ENCODE measurements at regions not wholly inside any gene's neighbourhood (a gene's known extent, or its start where the extent isn't known, plus 50 kb on each side); places are given as distances from the start of the nearest gene placed in this dataset.
A peak's percentile ranks its signal among the peaks of the same experiment; 100 is the strongest.

GRCh38 chr2:228827056-228827700 is 443.9 kb downstream of the PID1 start:
- WGBS, 2 donors: 39 to 75% methylated on average over 4 of the region's 4 CpGs
- H3K36me3 ChIP-seq: no peaks in the 10 kb centered on the region
- intact Hi-C loops (cut with DNase I): no loop called here
- H3K27ac ChIP-seq: peak overlapping the region in 1 of 4 donors; percentile 32
- no peaks in the 10 kb centered on the region for H3K27me3 ChIP-seq
- peaks cover 0 to 5% (median 0%) of the 10 kb centered on the region in 4 donors for H3K9me3 ChIP-seq
- H3K4me3 ChIP-seq: no peak overlapping the region
- TF ChIP-seq CTCF (IDR thresholded peaks at IDR 0.05): no peak
- TF ChIP-seq POLR2A (IDR thresholded peaks at IDR 0.05): no peak
- no peak for TF ChIP-seq POLR2AphosphoS5 (IDR thresholded peaks at IDR 0.05)
- no peak for TF ChIP-seq EP300 (IDR thresholded peaks at IDR 0.05)
- DNase-seq: no peak
- H3K4me1 ChIP-seq: no peaks in the 10 kb centered on the region

- Histone ChIP-seq H3K27me3 (no peaks in the 10 kb centered on the region), H3K36me3 (no peaks in the 10 kb centered on the region), H3K9me3 (peaks cover 0 to 5% (median 0%) of the 10 kb centered on the region in 4 donors), H3K4me1 (no peaks in the 10 kb centered on the region), H3K4me3 (no peak overlapping the region), H3K27ac (no peak overlapping the region)
- WGBS, 2 donors: 65 to 81% methylated on average over 3 of the region's 3 CpGs
- no peak for DNase-seq
- intact Hi-C loops (cut with DNase I): no loop called here
- no peak for TF ChIP-seq EP300 (IDR thresholded peaks at IDR 0.05)
- TF ChIP-seq POLR2A (IDR thresholded peaks at IDR 0.05): no peak
- no peak for TF ChIP-seq POLR2AphosphoS5 (IDR thresholded peaks at IDR 0.05)
- TF ChIP-seq CTCF (IDR thresholded peaks at IDR 0.05): no peak
Observed at GRCh38 chr2:228819701-228820100, 451.4 kb downstream of the PID1 start.

- 85 to 88% methylated on average over 5 of the region's 5 CpGs for WGBS, 2 donors
- no peak overlapping the region for H3K4me3 ChIP-seq
- no peaks in the 10 kb centered on the region for H3K9me3 ChIP-seq
- no peak overlapping the region for H3K27ac ChIP-seq
- H3K4me1 ChIP-seq: peaks cover 0 to 3% (median 0%) of the 10 kb centered on the region in 4 donors
- TF ChIP-seq CTCF (IDR thresholded peaks at IDR 0.05) (no peak), POLR2AphosphoS5 (IDR thresholded peaks at IDR 0.05) (no peak)
- H3K36me3 ChIP-seq: no peaks in the 10 kb centered on the region
- intact Hi-C loops (cut with DNase I): no loop called here
- H3K27me3 ChIP-seq: no peaks in the 10 kb centered on the region
- DNase-seq: no peak
Observed at GRCh38 chr2:228802181-228803071, 468.7 kb downstream of the PID1 start.

- Histone ChIP-seq H3K27ac (no peak overlapping the region), H3K36me3 (no peaks in the 10 kb centered on the region), H3K27me3 (no peaks in the 10 kb centered on the region), H3K9me3 (no peaks in the 10 kb centered on the region), H3K4me3 (no peak overlapping the region), H3K4me1 (peaks cover 0 to 3% (median 0%) of the 10 kb centered on the region in 4 donors)
- intact Hi-C loops (cut with DNase I): no loop called here
- TF ChIP-seq POLR2A (IDR thresholded peaks at IDR 0.05): no peak
- no peak for TF ChIP-seq POLR2AphosphoS5 (IDR thresholded peaks at IDR 0.05)
- no peak for TF ChIP-seq EP300 (IDR thresholded peaks at IDR 0.05)
- no peak for TF ChIP-seq CTCF (IDR thresholded peaks at IDR 0.05)
- WGBS, 2 donors: 16 to 63% methylated on average over 2 of the region's 2 CpGs
- DNase-seq: no peak
Observed at GRCh38 chr2:228801451-228801850, 469.6 kb downstream of the PID1 start.

Data from sigmoid colon (tissue), 6 donors.